Endodermal cell (in vitro differentiated cells): ENCODE measurements at regions not wholly inside any gene's neighbourhood (a gene's known extent, or its start where the extent isn't known, plus 50 kb on each side); places are given as distances from the start of the nearest gene placed in this dataset.

Experiments
- DNase-seq: peaks from one replicate; pipeline ENCODE4 v3.0.0-alpha.2; 2017
- H3K27ac ChIP-seq: 2 replicates; pipeline ENCODE4 v1.5.1; 2013; ENCODE audit warnings: mild to moderate bottlenecking, low read depth, low read length, moderate library complexity
- H3K27me3 ChIP-seq: 2 replicates; pipeline ENCODE4 v1.6.1; 2013; ENCODE audit warnings: mild to moderate bottlenecking, low read length, moderate library complexity; ENCODE audit not compliant: insufficient read depth, control insufficient read depth, poor library complexity, severe bottlenecking
- H3K36me3 ChIP-seq: 2 replicates; pipeline ENCODE4 v1.7.0; 2013; ENCODE audit warnings: mild to moderate bottlenecking, low read length, moderate library complexity; ENCODE audit not compliant: control insufficient read depth, insufficient read depth
- H3K4me1 ChIP-seq: one replicate; pipeline ENCODE4 v1.7.0; 2013; ENCODE audit warnings: low read length; ENCODE audit not compliant: control insufficient read depth, insufficient read depth
- H3K4me3 ChIP-seq: 2 replicates; pipeline ENCODE4 v1.5.1; 2013; ENCODE audit warnings: mild to moderate bottlenecking, low read length, moderate library complexity
- H3K9ac ChIP-seq: 2 replicates; pipeline ENCODE4 v1.6.1; 2013; ENCODE audit warnings: mild to moderate bottlenecking, low read length, moderate library complexity; ENCODE audit not compliant: poor library complexity, severe bottlenecking; ENCODE audit errors: extremely low read depth
- H3K9me3 ChIP-seq: 2 replicates; pipeline ENCODE4 v1.6.1; 2013; ENCODE audit warnings: mild to moderate bottlenecking, low read length, moderate library complexity; ENCODE audit not compliant: control insufficient read depth
- H3K27ac Mint-ChIP-seq: 2 replicates; pipeline ENCODE4 v1.8.0; 2020; ENCODE audit warnings: mixed read lengths
- H3K27me3 Mint-ChIP-seq: 2 replicates; pipeline ENCODE4 v1.8.0; 2021; ENCODE audit warnings: mild to moderate bottlenecking, mixed read lengths; ENCODE audit not compliant: insufficient read depth
- H3K36me3 Mint-ChIP-seq: 2 replicates; pipeline ENCODE4 v1.8.0; 2020; ENCODE audit warnings: low read depth, mixed read lengths
- H3K4me1 Mint-ChIP-seq: 2 replicates; pipeline ENCODE4 v1.8.0; 2020; ENCODE audit warnings: mixed read lengths
- H3K4me3 Mint-ChIP-seq: 2 replicates; pipeline ENCODE4 v1.8.0; 2020; ENCODE audit warnings: mild to moderate bottlenecking, moderate library complexity, mixed read lengths
- H3K9me3 Mint-ChIP-seq: 2 replicates; pipeline ENCODE4 v1.8.0; 2020; ENCODE audit warnings: mild to moderate bottlenecking, mixed read lengths
- CTCF ChIP-seq: fragments of 200-600 bp; sonication (generic); conservative IDR thresholded peaks from 2 replicates; pipeline ENCODE4 v1.5.0; 2021; ENCODE audit warnings: antibody characterized with exemption, mild to moderate bottlenecking
- WGBS, 2 experiments: methylation state at CpG; one replicate each; pipeline versions ENCODE4 v1.1.5 to v1.1.7; 2013; ENCODE audit warnings: missing lambda C conversion rate in 2 of 2, mixed read lengths in 1 of 2; ENCODE audit not compliant: insufficient coverage in 1 of 2, insufficient read length in 1 of 2; 5-methylcytosine and 5-hydroxymethylcytosine counted together

- Histone ChIP-seq H3K27me3 (no peaks in the 10 kb centered on the region), H3K4me1 (peaks cover 9% of the 10 kb centered on the region), H3K27ac (no peak overlapping the region), H3K9me3 (peaks cover 15% of the 10 kb centered on the region), H3K9ac (no peak overlapping the region), H3K4me3 (no peak overlapping the region), H3K36me3 (no peaks in the 10 kb centered on the region)
- no peak for DNase-seq
- 90 to 100% methylated on average over 1 to 2 of the region's 2 CpGs for WGBS, 2 experiments
- Mint-ChIP-seq H3K36me3 (no peaks in the 10 kb centered on the region), H3K4me1 (peaks cover 12% of the 10 kb centered on the region), H3K4me3 (no peak overlapping the region), H3K27me3 (no peaks in the 10 kb centered on the region), H3K27ac (no peak overlapping the region), H3K9me3 (peaks cover 10% of the 10 kb centered on the region)
- TF ChIP-seq CTCF = no peak
Observed at GRCh38 chr3:177484926-177485325, 287.6 kb upstream of the TBL1XR1 start.

GRCh38 chr3:177487635-177488186, 290.4 kb upstream of the TBL1XR1 start:
- 89 to 94% methylated on average over 3 of the region's 3 CpGs for WGBS, 2 experiments
- no peaks in the 10 kb centered on the region for H3K27me3 ChIP-seq
- peaks cover 15% of the 10 kb centered on the region for H3K9me3 ChIP-seq
- no peak for TF ChIP-seq CTCF
- no peak overlapping the region for H3K27ac ChIP-seq
- Mint-ChIP-seq H3K27me3 (no peaks in the 10 kb centered on the region), H3K4me1 (peaks cover 15% of the 10 kb centered on the region), H3K27ac (no peak overlapping the region), H3K36me3 (no peaks in the 10 kb centered on the region), H3K9me3 (peaks cover 10% of the 10 kb centered on the region), H3K4me3 (no peak overlapping the region)
- no peak for DNase-seq
- no peak overlapping the region for H3K9ac ChIP-seq
- peaks cover 9% of the 10 kb centered on the region for H3K4me1 ChIP-seq
- H3K4me3 ChIP-seq = no peak overlapping the region
- no peaks in the 10 kb centered on the region for H3K36me3 ChIP-seq

GRCh38 chr3:177488740-177489139, 291.5 kb upstream of the TBL1XR1 start:
- H3K4me1 Mint-ChIP-seq = peaks cover 5% of the 10 kb centered on the region
- Histone ChIP-seq H3K27ac (no peak overlapping the region), H3K36me3 (no peaks in the 10 kb centered on the region), H3K4me3 (no peak overlapping the region), H3K27me3 (no peaks in the 10 kb centered on the region), H3K4me1 (peaks cover under 1% of the 10 kb centered on the region), H3K9me3 (peaks cover 15% of the 10 kb centered on the region), H3K9ac (no peak overlapping the region)
- 43 to 74% methylated on average over 1 to 2 of the region's 2 CpGs for WGBS, 2 experiments
- no peak overlapping the region for H3K27ac Mint-ChIP-seq
- H3K36me3 Mint-ChIP-seq = no peaks in the 10 kb centered on the region
- H3K27me3 Mint-ChIP-seq = no peaks in the 10 kb centered on the region
- TF ChIP-seq CTCF = no peak
- H3K9me3 Mint-ChIP-seq = peaks cover 10% of the 10 kb centered on the region
- DNase-seq = no peak
- no peak overlapping the region for H3K4me3 Mint-ChIP-seq
